ENCODE measurements at regions not wholly inside any gene's neighbourhood (a gene's known extent, or its start where the extent isn't known, plus 50 kb on each side); places are given as distances from the start of the nearest gene placed in this dataset.

GRCh38 chr3:66602691-66603090, 101.9 kb upstream of the LRIG1 start:
- no peak for TF ChIP-seq CTCF (IDR thresholded peaks at IDR 0.05; ENCODE audit: extremely low read depth, insufficient read depth, missing control alignments)
- DNase-seq (ENCODE audit: low spot score): no peak
- in situ Hi-C loops (cut with MboI; ENCODE audit: low pct_unique_long_range_greater_than_20kb, low sequenced_read_pairs, unreplicated experiment): no loop called here

GRCh38 chr3:66603151-66603611, 102.4 kb upstream of the LRIG1 start:
- no peak for TF ChIP-seq CTCF (IDR thresholded peaks at IDR 0.05; ENCODE audit: extremely low read depth, insufficient read depth, missing control alignments)
- no peak for DNase-seq (ENCODE audit: low spot score)
- in situ Hi-C loops (cut with MboI; ENCODE audit: low pct_unique_long_range_greater_than_20kb, low sequenced_read_pairs, unreplicated experiment): no loop called here

- DNase-seq (ENCODE audit: low spot score): no peak
- in situ Hi-C loops (cut with MboI; ENCODE audit: low pct_unique_long_range_greater_than_20kb, low sequenced_read_pairs, unreplicated experiment): no loop called here
- TF ChIP-seq CTCF (IDR thresholded peaks at IDR 0.05; ENCODE audit: extremely low read depth, insufficient read depth, missing control alignments): no peak
These were observed 103.7 kb upstream of the LRIG1 start for GRCh38 chr3:66604481-66604880.

GRCh38 chr3:66606126-66606525, 105.3 kb upstream of the LRIG1 start:
- TF ChIP-seq CTCF (IDR thresholded peaks at IDR 0.05; ENCODE audit: extremely low read depth, insufficient read depth, missing control alignments): no peak
- no peak for DNase-seq (ENCODE audit: low spot score)
- in situ Hi-C loops (cut with MboI; ENCODE audit: low pct_unique_long_range_greater_than_20kb, low sequenced_read_pairs, unreplicated experiment): no loop called here

- in situ Hi-C loops (cut with MboI; ENCODE audit: low pct_unique_long_range_greater_than_20kb, low sequenced_read_pairs, unreplicated experiment): no loop called here
- TF ChIP-seq CTCF (IDR thresholded peaks at IDR 0.05; ENCODE audit: extremely low read depth, insufficient read depth, missing control alignments): no peak
- DNase-seq (ENCODE audit: low spot score): no peak
These were observed 106.0 kb upstream of the LRIG1 start for GRCh38 chr3:66606868-66607267.

GRCh38 chr3:66609660-66610561, 109.1 kb upstream of the LRIG1 start:
- TF ChIP-seq CTCF (IDR thresholded peaks at IDR 0.05; ENCODE audit: extremely low read depth, insufficient read depth, missing control alignments): no peak
- in situ Hi-C loops (cut with MboI; ENCODE audit: low pct_unique_long_range_greater_than_20kb, low sequenced_read_pairs, unreplicated experiment): no loop called here
- no peak for DNase-seq (ENCODE audit: low spot score)

Measured in GM13977 (cell line).